IMR-90 (cell line): ENCODE measurements at regions not wholly inside any gene's neighbourhood (a gene's known extent, or its start where the extent isn't known, plus 50 kb on each side); places are given as distances from the start of the nearest gene placed in this dataset.

ENCODE experiments used
- MAFK ChIP-seq: IDR thresholded peaks from 2 replicates; pipeline ENCODE4 v1.6.1; 2012; ENCODE audit warnings: low read depth, low read length, improper control_type of control experiment
- POLR2A ChIP-seq: IDR thresholded peaks from 2 replicates; pipeline ENCODE4 v1.6.1; 2012; ENCODE audit warnings: mild to moderate bottlenecking, low read depth, low read length
- RFX5 ChIP-seq: IDR thresholded peaks from 2 replicates; pipeline ENCODE4 v1.8.0; 2012; ENCODE audit warnings: low read depth, mild to moderate bottlenecking, low read length, moderate library complexity
- SMC3 ChIP-seq: fragments of 150-350 bp; IDR thresholded peaks from 2 replicates; pipeline ENCODE4 v1.6.1; 2016; ENCODE audit warnings: low read depth, mild to moderate bottlenecking, antibody characterized with exemption, low read length, moderate library complexity
- TF ChIP-seq, protein P1 (sequence below): conservative IDR thresholded peaks from 2 replicates; pipeline ENCODE4 v1.5.1; 2012; ENCODE audit warnings: mild to moderate bottlenecking, low read depth, low read length, improper control_type of control experiment

DNA sequence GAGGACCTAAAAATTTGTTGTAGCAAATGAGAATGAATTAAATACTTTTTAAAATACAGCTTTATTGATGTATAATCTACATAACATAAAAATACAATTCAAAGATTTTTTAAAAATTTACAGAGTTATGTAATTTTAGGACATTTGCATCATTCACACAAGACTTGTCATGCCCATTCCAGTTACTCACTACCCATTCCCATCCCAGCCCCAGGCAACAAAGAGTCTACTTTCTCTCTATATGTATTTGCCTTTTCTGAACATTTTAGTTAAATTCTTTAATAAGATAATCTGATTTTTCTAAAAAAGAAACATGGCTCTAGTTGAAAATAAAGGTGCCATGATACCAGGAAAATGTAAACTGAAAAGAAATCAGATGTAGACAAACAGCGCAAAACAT, 354.2 kb downstream of the PMP22 start:
- TF ChIP-seq RFX5 (no peak), POLR2A (no peak), MAFK (no peak), SMC3 (no peak)
- TF ChIP-seq, protein P1, sequence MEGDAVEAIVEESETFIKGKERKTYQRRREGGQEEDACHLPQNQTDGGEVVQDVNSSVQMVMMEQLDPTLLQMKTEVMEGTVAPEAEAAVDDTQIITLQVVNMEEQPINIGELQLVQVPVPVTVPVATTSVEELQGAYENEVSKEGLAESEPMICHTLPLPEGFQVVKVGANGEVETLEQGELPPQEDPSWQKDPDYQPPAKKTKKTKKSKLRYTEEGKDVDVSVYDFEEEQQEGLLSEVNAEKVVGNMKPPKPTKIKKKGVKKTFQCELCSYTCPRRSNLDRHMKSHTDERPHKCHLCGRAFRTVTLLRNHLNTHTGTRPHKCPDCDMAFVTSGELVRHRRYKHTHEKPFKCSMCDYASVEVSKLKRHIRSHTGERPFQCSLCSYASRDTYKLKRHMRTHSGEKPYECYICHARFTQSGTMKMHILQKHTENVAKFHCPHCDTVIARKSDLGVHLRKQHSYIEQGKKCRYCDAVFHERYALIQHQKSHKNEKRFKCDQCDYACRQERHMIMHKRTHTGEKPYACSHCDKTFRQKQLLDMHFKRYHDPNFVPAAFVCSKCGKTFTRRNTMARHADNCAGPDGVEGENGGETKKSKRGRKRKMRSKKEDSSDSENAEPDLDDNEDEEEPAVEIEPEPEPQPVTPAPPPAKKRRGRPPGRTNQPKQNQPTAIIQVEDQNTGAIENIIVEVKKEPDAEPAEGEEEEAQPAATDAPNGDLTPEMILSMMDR: no peak
